PC-9 (cell line): ENCODE measurements at regions not wholly inside any gene's neighbourhood (a gene's known extent, or its start where the extent isn't known, plus 50 kb on each side); places are given as distances from the start of the nearest gene placed in this dataset.

Source experiments
- CTCF ChIP-seq: fragments of 200-600 bp; sonication (generic); conservative IDR thresholded peaks from 2 replicates; pipeline ENCODE4 v1.6.1; 2017; ENCODE audit warnings: mixed run types, antibody characterized with exemption, mild to moderate bottlenecking, moderate library complexity
- EZH2 ChIP-seq: fragments of 200-600 bp; sonication (generic); IDR thresholded peaks from 2 replicates; pipeline ENCODE4 v1.8.0; 2017; ENCODE audit warnings: antibody characterized with exemption, low read depth

- TF ChIP-seq CTCF (no peak), EZH2 (no peak)
Observed at GRCh38 chr6:95197590-95197989, 379.7 kb upstream of the MANEA start.
